Thyroid gland (tissue), 4 donors: ENCODE measurements at regions not wholly inside any gene's neighbourhood (a gene's known extent, or its start where the extent isn't known, plus 50 kb on each side); places are given as distances from the start of the nearest gene placed in this dataset.

Experiments used
- DNase-seq, 2 donors: peaks; one replicate each; pipeline ENCODE4 v3.0.0-alpha.2; 2019
- H3K27ac ChIP-seq, 3 donors: fragments of 200-600 bp; sonication (generic); 1 replicate in 2 of 3; 2 replicates in 1 of 3; pipeline ENCODE4 v1.5.1; 2016 to 2019; ENCODE audit warnings: mild to moderate bottlenecking in 1 of 3, moderate library complexity in 1 of 3
- H3K27me3 ChIP-seq: fragments of 200-600 bp; sonication (generic); one replicate; pipeline ENCODE4 v1.5.1; 2019
- H3K36me3 ChIP-seq, 2 donors: fragments of 200-600 bp; sonication (generic); one replicate each; pipeline ENCODE4 v1.5.1; 2016 to 2019
- H3K4me1 ChIP-seq, 2 donors: fragments of 200-600 bp; sonication (generic); one replicate each; pipeline ENCODE4 v1.5.1; 2017 to 2019
- H3K4me3 ChIP-seq, 3 donors: fragments of 200-600 bp; sonication (generic); replicated peaks in 1 of 3; 1 replicate in 2 of 3; 2 replicates in 1 of 3; pipeline ENCODE4 v1.5.1; 2016; ENCODE audit warnings: mild to moderate bottlenecking in 1 of 3
- H3K9me3 ChIP-seq: fragments of 200-600 bp; sonication (generic); one replicate; pipeline ENCODE4 v1.5.1; 2017
- POLR2A ChIP-seq, 2 donors: fragments of 450-650 bp; IDR thresholded peaks; one replicate each; pipeline ENCODE4 v1.6.1; 2017; ENCODE audit warnings: antibody characterized with exemption in 2 of 2, mild to moderate bottlenecking in 2 of 2, moderate library complexity in 1 of 2
- WGBS, 2 donors: methylation state at CpG; one replicate each; pipeline ENCODE4 v1.1.5; 2017; 5-methylcytosine and 5-hydroxymethylcytosine counted together
- intact Hi-C: fragments of 100-400 bp; cut with DNase I; formaldehyde crosslinking; loops from one replicate; pipeline ENCODE4 v1.15.1; 2023
- TF ChIP-seq, protein P1 (sequence below), 6 experiments: fragments of 200-600 bp in 3 of 6; fragments of 450-650 bp in 3 of 6; sonication (generic) in 3 of 6; IDR thresholded peaks; one replicate each; pipeline ENCODE4 v1.5.1; 2016 to 2019; ENCODE audit warnings: antibody characterized with exemption in 6 of 6, mild to moderate bottlenecking in 2 of 6, inconsistent platforms in 1 of 6, moderate library complexity in 1 of 6

DNA sequence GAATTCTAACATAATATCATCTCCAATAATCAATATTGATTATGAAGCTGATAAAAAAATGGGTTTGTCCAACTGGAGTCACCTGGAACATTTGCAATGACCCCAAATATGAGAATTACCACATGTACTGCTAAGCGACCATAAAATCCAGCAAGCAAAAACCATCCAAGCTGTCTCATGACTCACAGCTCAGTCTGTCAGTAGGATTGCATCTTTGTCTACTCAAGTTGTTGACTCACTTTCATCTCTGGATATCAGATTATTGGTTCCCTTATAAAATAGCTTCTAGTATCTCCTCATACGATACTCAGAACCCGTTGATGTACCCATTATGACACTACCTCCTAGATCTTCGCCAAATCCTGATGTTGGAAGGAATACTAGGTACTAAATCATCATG lies 209.8 kb upstream of the ATP11B start:
- TF ChIP-seq, protein P1, sequence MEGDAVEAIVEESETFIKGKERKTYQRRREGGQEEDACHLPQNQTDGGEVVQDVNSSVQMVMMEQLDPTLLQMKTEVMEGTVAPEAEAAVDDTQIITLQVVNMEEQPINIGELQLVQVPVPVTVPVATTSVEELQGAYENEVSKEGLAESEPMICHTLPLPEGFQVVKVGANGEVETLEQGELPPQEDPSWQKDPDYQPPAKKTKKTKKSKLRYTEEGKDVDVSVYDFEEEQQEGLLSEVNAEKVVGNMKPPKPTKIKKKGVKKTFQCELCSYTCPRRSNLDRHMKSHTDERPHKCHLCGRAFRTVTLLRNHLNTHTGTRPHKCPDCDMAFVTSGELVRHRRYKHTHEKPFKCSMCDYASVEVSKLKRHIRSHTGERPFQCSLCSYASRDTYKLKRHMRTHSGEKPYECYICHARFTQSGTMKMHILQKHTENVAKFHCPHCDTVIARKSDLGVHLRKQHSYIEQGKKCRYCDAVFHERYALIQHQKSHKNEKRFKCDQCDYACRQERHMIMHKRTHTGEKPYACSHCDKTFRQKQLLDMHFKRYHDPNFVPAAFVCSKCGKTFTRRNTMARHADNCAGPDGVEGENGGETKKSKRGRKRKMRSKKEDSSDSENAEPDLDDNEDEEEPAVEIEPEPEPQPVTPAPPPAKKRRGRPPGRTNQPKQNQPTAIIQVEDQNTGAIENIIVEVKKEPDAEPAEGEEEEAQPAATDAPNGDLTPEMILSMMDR (IDR thresholded peaks at IDR 0.05) = no peak
- no peak for TF ChIP-seq POLR2A (IDR thresholded peaks at IDR 0.05)
- intact Hi-C loops = no loop called here

DNA sequence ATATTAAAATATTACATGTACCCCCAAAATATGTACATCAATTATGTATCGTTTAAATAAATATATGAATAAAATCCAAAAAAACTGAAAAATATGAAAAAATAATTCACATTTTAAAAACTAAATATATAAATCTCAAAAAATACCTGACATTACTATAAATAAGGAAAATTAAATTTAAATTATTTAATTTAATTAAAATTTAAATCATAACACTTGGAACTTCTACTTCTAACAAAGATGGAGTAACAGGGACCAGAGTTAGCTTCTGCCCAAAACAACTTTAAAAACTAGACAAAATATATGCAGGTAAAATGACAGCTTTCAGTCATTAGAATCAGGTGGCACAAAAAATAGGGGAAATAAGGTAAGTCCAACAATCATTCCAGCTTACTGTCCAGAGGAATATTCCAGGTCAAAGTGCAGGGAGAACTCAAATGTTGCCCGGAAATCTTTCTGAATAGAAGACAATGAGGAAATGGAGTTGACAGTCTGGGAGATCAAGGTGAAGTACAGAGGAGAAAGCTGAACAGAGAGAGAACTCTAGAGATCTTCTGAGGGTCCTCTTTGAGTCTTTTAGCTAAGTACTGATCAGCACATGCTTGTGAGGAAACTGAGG lies 207.7 kb upstream of the ATP11B start:
- H3K27me3 ChIP-seq = no peaks in the 10 kb centered on the region
- no peaks in the 10 kb centered on the region for H3K4me1 ChIP-seq
- no peaks in the 10 kb centered on the region for H3K9me3 ChIP-seq
- H3K27ac ChIP-seq = no peak overlapping the region
- H3K4me3 ChIP-seq = no peak overlapping the region
- H3K36me3 ChIP-seq = no peaks in the 10 kb centered on the region
- DNase-seq = no peak
- WGBS, 2 donors = 83 to 92% methylated on average over 2 of the region's 2 CpGs
- intact Hi-C loops = no loop called here
- no peak for TF ChIP-seq POLR2A (IDR thresholded peaks at IDR 0.05)
- TF ChIP-seq, protein P1 (IDR thresholded peaks at IDR 0.05) = no peak

More for the DNA sequence above, 209.8 kb upstream of the ATP11B start:
- Histone ChIP-seq H3K9me3 (no peaks in the 10 kb centered on the region), H3K4me1 (no peaks in the 10 kb centered on the region), H3K27ac (no peak overlapping the region), H3K27me3 (no peaks in the 10 kb centered on the region), H3K4me3 (no peak overlapping the region), H3K36me3 (no peaks in the 10 kb centered on the region)
- DNase-seq = no peak
- 83% methylated on average over 4 of the region's 4 CpGs for WGBS, 2 donors

DNA sequence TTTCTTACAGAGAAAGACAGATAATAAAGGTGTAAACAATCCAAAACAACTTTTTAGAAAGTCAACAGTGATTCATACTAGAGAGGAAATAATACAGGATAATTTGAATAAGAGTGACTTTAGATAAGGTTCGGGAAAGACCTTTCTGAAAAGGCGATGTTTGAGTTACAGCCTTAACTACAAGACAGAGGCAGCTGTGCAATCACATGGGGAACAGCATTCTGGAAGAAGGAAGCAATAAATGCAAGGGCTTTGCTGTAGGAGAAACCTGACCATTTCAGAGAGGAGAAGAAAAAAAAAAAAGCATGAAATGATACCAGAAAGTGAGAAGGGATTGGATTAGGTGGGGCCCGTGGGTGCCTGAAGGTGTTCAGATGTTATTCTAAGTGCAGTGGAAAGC lies 200.6 kb upstream of the ATP11B start:
- no peaks in the 10 kb centered on the region for H3K9me3 ChIP-seq
- intact Hi-C loops = no loop called here
- H3K4me1 ChIP-seq = no peaks in the 10 kb centered on the region
- 87 to 89% methylated on average over 3 of the region's 3 CpGs for WGBS, 2 donors
- TF ChIP-seq, protein P1 (IDR thresholded peaks at IDR 0.05) = no peak
- TF ChIP-seq POLR2A (IDR thresholded peaks at IDR 0.05) = no peak
- DNase-seq = no peak
- no peaks in the 10 kb centered on the region for H3K36me3 ChIP-seq
- H3K4me3 ChIP-seq = no peak overlapping the region
- no peaks in the 10 kb centered on the region for H3K27me3 ChIP-seq
- no peak overlapping the region for H3K27ac ChIP-seq

DNA sequence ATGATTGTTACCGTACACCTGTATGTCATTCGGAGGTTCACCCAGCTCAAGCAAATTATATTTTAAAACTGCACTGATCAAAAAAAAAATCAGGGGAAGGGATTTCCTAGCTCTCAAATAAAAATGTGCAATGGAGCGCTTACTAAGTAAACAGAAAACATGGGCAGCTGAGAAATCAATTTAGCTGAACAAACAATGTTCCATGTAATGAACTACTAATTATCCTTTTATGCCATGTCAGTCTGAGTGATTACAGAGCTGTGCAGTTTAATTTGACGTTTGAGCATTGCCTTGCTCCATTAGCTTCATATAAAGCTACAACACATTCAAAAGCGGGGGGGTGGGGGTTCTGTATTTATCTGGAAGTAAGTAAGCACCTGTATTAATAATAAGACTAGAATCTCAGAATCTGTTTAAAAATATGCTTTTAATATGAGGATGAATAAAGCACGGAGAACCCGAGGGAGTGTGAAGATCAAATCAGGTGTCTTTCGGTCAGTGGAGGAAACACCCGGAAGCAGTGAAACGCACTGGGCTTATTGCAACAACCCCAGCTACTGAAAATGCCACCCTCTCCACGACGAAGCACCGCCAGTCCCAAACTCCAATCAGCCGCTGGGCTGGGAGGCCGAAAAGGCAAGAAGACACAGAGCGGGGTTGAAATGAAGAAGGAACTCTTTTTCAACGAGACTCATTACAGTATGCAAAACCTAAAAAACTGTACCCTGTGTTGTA lies 196.5 kb upstream of the ATP11B start:
- Histone ChIP-seq H3K36me3 (no peaks in the 10 kb centered on the region), H3K27ac (no peak overlapping the region), H3K4me3 (no peak overlapping the region), H3K9me3 (no peaks in the 10 kb centered on the region), H3K27me3 (no peaks in the 10 kb centered on the region), H3K4me1 (no peaks in the 10 kb centered on the region)
- no peak for DNase-seq
- intact Hi-C loops = no loop called here
- no peak for TF ChIP-seq POLR2A (IDR thresholded peaks at IDR 0.05)
- TF ChIP-seq, protein P1 (IDR thresholded peaks at IDR 0.05) = no peak
- 82 to 83% methylated on average over 17 of the region's 17 CpGs for WGBS, 2 donors

DNA sequence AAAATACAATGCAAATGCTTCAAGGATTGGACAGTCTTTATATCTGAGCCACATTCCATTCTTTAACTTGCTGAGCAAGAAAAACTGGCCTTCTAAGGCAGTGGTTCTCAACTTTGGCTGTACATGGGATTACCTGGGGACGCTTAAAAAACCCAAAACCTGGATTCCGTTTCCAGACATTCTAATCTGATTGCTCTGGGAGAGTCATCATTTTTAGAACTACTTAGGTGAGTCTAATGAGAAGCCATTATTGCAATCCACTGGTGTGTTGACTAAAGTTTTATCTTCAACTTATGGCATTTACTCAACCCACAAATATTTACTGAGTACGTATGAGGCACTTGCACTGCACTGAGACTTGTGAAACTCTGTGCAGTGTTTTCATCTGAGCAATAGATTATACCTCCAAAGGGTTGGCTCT lies 195.7 kb upstream of the ATP11B start:
- Histone ChIP-seq H3K27ac (no peak overlapping the region), H3K4me3 (no peak overlapping the region), H3K4me1 (no peaks in the 10 kb centered on the region), H3K27me3 (no peaks in the 10 kb centered on the region), H3K36me3 (no peaks in the 10 kb centered on the region), H3K9me3 (no peaks in the 10 kb centered on the region)
- 64 to 75% methylated on average over 3 of the region's 3 CpGs for WGBS, 2 donors
- TF ChIP-seq, protein P1 (IDR thresholded peaks at IDR 0.05) = no peak
- intact Hi-C loops = no loop called here
- DNase-seq = no peak
